Spleen (tissue), 11 donors: ENCODE measurements at regions not wholly inside any gene's neighbourhood (a gene's known extent, or its start where the extent isn't known, plus 50 kb on each side); places are given as distances from the start of the nearest gene placed in this dataset.
"Not testable (repeated sequence)": the region's sequence is repeated elsewhere in the genome, so short reads cannot be mapped to it uniquely, and the experiment has no call there.

Experiments used
- DNase-seq: peaks from one replicate; pipeline ENCODE4 v3.0.0-alpha.2; 2020
- H3K27ac ChIP-seq, 8 donors: fragments of 200-600 bp; sonication (generic) in 7 of 8; 1 replicate in 4 of 8; 2 replicates in 4 of 8; pipeline versions ENCODE4 v1.5.0 to v1.8.0; 2016 to 2021; ENCODE audit warnings: inconsistent platforms in 4 of 8, mild to moderate bottlenecking in 4 of 8, moderate library complexity in 1 of 8
- H3K27me3 ChIP-seq, 7 donors: fragments of 200-600 bp; sonication (generic) in 6 of 7; replicated peaks in 1 of 7; 1 replicate in 4 of 7; 2 replicates in 3 of 7; pipeline versions ENCODE4 v1.5.0 to v1.8.0; 2016 to 2021; ENCODE audit warnings: inconsistent platforms in 3 of 7, mild to moderate bottlenecking in 1 of 7
- H3K36me3 ChIP-seq, 6 donors: fragments of 200-600 bp; sonication (generic) in 5 of 6; 1 replicate in 4 of 6; 2 replicates in 2 of 6; pipeline versions ENCODE4 v1.5.0 to v1.8.0; 2016 to 2021; ENCODE audit warnings: inconsistent platforms in 2 of 6
- H3K4me1 ChIP-seq, 6 donors: fragments of 200-600 bp; sonication (generic) in 5 of 6; 1 replicate in 3 of 6; 2 replicates in 3 of 6; pipeline versions ENCODE4 v1.5.0 to v1.8.0; 2016 to 2021; ENCODE audit warnings: inconsistent platforms in 3 of 6
- H3K4me3 ChIP-seq, 8 donors: fragments of 200-600 bp; sonication (generic) in 7 of 8; 1 replicate in 4 of 8; 2 replicates in 4 of 8; pipeline versions ENCODE4 v1.5.0 to v1.8.0; 2016 to 2021; ENCODE audit warnings: inconsistent platforms in 4 of 8, mild to moderate bottlenecking in 4 of 8, moderate library complexity in 2 of 8
- H3K9me3 ChIP-seq, 8 donors: fragments of 200-600 bp; sonication (generic) in 7 of 8; 1 replicate in 4 of 8; 2 replicates in 4 of 8; pipeline versions ENCODE4 v1.5.0 to v1.8.0; 2016 to 2021; ENCODE audit warnings: inconsistent platforms in 4 of 8
- POLR2A ChIP-seq, 3 donors: fragments of 450-650 bp; IDR thresholded peaks; one replicate each; pipeline ENCODE4 v1.5.1; 2017; ENCODE audit warnings: antibody characterized with exemption in 3 of 3, mild to moderate bottlenecking in 1 of 3
- POLR2AphosphoS5 ChIP-seq, 3 donors: sonication (generic); formaldehyde crosslinking; IDR thresholded peaks; one replicate each; pipeline ENCODE4 v1.5.1; 2017; ENCODE audit warnings: antibody characterized with exemption in 3 of 3
- WGBS, 5 donors: extraction: QIAGEN DNeasy Blood & Tissue Kit in 3 of 5; methylation state at CpG; one replicate each; pipeline versions ENCODE4 v1.1.5 to v1.1.7; 2013 to 2018; 5-methylcytosine and 5-hydroxymethylcytosine counted together
- intact Hi-C: fragments of 100-400 bp; cut with DNase I; formaldehyde crosslinking; loops from one replicate; pipeline ENCODE4 v1.15.0; 2023; ENCODE audit warnings: low total_unique reads
- TF ChIP-seq, protein P1 (sequence below), 11 experiments: fragments of 200-600 bp in 7 of 11; fragments of 450-650 bp in 4 of 11; sonication (generic) in 4 of 11; IDR thresholded peaks in 8 of 11; conservative IDR thresholded peaks in 3 of 11; 1 replicate in 7 of 11; 2 replicates in 4 of 11; pipeline versions ENCODE4 v1.4.0 to v1.8.0; 2016 to 2021; ENCODE audit warnings: antibody characterized with exemption in 11 of 11, inconsistent platforms in 4 of 11, mild to moderate bottlenecking in 1 of 11
- donor health status: healthy with polysubstance abuse.
- donor health status: DM: no; HTN: no; CAD: no; lungs with moderate emphysema.
- donor health status: DM: no; HTN: no; CAD: no.
- donor health status: Bipolar disorder and iron deficiency.
- donor health status: healthy.
- donor health status: DM: no; HTN: no; CAD: no.
- donor health status: DM: yes; HTN: yes; CAD: no.

DNA sequence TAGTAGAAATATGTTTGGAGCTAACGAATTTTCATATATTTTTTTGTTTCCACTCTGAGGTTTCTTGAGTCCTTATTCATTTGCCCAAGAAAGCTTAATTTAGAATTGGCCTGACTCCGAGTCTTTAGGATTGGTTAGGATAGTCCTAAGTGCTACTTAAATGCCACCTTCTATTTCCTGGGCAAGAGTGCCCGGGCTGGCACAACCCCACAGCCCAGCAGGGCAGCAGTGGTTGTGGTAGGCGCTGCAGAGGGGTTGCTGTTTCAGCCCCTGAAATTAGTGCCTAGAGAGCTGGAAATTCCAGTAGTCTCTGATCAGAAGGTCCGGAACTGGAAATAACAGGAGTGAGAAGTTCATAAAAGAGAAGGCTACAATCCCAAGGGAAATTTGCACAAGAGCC, 139.4 kb upstream of the TENT5A start:
- intact Hi-C loops, result no loop called here
- Histone ChIP-seq H3K4me1 (no peaks in the 10 kb centered on the region), H3K36me3 (no peaks in the 10 kb centered on the region), H3K9me3 (no peaks in the 10 kb centered on the region), H3K4me3 (no peak overlapping the region), H3K27me3 (no peaks in the 10 kb centered on the region), H3K27ac (no peak overlapping the region)
- no peak for DNase-seq
- 73 to 89% (median 85%) methylated on average over 5 of the region's 5 CpGs for WGBS, 5 donors
- TF ChIP-seq POLR2A (IDR thresholded peaks at IDR 0.05), result no peak
- TF ChIP-seq, protein P1, sequence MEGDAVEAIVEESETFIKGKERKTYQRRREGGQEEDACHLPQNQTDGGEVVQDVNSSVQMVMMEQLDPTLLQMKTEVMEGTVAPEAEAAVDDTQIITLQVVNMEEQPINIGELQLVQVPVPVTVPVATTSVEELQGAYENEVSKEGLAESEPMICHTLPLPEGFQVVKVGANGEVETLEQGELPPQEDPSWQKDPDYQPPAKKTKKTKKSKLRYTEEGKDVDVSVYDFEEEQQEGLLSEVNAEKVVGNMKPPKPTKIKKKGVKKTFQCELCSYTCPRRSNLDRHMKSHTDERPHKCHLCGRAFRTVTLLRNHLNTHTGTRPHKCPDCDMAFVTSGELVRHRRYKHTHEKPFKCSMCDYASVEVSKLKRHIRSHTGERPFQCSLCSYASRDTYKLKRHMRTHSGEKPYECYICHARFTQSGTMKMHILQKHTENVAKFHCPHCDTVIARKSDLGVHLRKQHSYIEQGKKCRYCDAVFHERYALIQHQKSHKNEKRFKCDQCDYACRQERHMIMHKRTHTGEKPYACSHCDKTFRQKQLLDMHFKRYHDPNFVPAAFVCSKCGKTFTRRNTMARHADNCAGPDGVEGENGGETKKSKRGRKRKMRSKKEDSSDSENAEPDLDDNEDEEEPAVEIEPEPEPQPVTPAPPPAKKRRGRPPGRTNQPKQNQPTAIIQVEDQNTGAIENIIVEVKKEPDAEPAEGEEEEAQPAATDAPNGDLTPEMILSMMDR (IDR thresholded peaks at IDR 0.05 in 8 of 11, conservative IDR thresholded peaks at IDR 0.05 in 3 of 11), result no peak
- TF ChIP-seq POLR2AphosphoS5 (IDR thresholded peaks at IDR 0.05), result no peak

DNA sequence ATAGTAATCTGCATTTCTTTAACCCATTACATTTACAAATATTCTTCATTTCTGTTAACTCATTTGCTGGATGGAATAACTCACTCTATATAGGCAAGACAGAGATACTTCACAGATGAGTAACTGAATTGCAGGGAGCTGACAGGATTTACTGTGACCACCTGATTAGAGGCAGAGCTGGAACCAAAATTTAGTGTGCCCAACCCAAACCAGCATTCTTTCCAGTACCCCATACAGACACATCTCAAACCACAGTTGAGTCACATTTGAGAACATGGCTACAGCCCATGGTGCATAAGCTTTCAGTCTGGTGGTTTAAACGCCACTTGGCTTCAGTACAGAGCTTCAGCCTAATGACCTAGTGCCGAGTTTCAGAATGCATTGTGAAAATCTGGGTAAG, 138.4 kb upstream of the TENT5A start:
- H3K4me1 ChIP-seq, result no peaks in the 10 kb centered on the region
- DNase-seq, result no peak
- H3K36me3 ChIP-seq, result no peaks in the 10 kb centered on the region
- no peaks in the 10 kb centered on the region for H3K27me3 ChIP-seq
- intact Hi-C loops, result no loop called here
- no peaks in the 10 kb centered on the region for H3K9me3 ChIP-seq
- no peak overlapping the region for H3K4me3 ChIP-seq
- no peak overlapping the region for H3K27ac ChIP-seq
- 66 to 95% (median 80%) methylated on average over 2 of the region's 2 CpGs for WGBS, 5 donors
- TF ChIP-seq, protein P1 (IDR thresholded peaks at IDR 0.05 in 8 of 11, conservative IDR thresholded peaks at IDR 0.05 in 3 of 11), result no peak
- TF ChIP-seq POLR2AphosphoS5 (IDR thresholded peaks at IDR 0.05) (no peak), POLR2A (IDR thresholded peaks at IDR 0.05) (no peak)

DNA sequence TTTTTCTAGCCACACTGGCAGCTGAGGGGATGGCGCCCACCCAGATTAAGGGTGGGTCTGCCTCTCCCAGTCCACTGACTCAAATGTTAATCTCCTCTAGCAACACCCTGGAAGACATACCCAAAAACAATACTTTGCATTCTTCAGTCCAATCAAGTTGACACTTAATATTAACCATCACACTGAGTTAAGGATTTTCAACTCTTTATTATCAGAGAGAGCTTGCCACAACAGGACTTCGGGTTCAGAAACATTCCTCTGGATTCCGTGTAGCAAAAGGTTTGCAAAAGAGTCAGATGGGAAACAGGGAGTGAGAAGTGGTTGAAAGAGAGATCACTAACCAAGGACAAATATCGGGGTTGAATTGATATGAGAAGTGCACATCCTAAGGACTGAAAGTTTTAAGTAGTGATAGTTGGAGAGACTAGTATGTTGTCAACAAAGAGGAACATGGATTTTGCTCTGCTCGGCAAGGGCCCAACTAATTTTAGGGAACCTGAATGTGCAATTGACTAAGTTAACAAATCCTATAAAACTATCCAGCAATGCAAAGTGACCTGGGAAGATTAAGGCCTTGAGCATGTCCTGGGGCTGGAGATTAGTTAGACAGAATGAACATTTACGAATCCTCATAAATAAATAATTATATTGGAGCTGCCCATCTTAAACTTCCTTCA, 137.0 kb upstream of the TENT5A start:
- WGBS, 5 donors, result 74 to 85% (median 80%) methylated on average over 6 of the region's 6 CpGs
- DNase-seq, result no peak
- no peaks in the 10 kb centered on the region for H3K4me1 ChIP-seq
- H3K27ac ChIP-seq, result no peak overlapping the region
- H3K36me3 ChIP-seq, result no peaks in the 10 kb centered on the region
- no peaks in the 10 kb centered on the region for H3K27me3 ChIP-seq
- intact Hi-C loops, result no loop called here
- H3K4me3 ChIP-seq, result no peak overlapping the region
- TF ChIP-seq POLR2AphosphoS5 (IDR thresholded peaks at IDR 0.05) (no peak), POLR2A (IDR thresholded peaks at IDR 0.05) (no peak)
- TF ChIP-seq, protein P1 (IDR thresholded peaks at IDR 0.05 in 8 of 11, conservative IDR thresholded peaks at IDR 0.05 in 3 of 11), result no peak
- H3K9me3 ChIP-seq, result peaks cover 0 to 6% (median 0%) of the 10 kb centered on the region in 8 donors

DNA sequence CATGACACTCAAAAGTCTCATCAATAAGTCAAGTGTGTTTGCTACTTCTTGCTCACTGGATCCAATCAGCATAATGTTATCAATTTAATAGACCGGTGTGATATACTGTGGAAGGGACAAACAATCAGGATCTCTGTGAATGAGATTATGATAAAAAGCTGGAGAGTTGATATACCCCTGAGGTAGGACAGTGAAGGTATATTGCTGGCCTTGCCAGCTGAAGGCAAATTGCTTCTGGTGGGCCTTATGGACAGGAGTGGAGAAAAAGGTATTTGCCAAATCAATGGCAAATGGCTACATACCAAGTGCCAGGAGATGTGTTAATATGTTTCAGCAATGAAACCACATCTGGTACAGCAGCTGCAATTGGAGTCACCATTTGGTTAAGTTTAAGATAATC, 134.4 kb upstream of the TENT5A start:
- intact Hi-C loops, DNase-seq, H3K4me1 ChIP-seq, H3K36me3 ChIP-seq, H3K27ac ChIP-seq, H3K27me3 ChIP-seq, H3K9me3 ChIP-seq, H3K4me3 ChIP-seq: not testable (repeated sequence)
- WGBS, 5 donors, result 89 to 97% (median 94%) methylated on average over 1 of the region's 1 CpG

DNA sequence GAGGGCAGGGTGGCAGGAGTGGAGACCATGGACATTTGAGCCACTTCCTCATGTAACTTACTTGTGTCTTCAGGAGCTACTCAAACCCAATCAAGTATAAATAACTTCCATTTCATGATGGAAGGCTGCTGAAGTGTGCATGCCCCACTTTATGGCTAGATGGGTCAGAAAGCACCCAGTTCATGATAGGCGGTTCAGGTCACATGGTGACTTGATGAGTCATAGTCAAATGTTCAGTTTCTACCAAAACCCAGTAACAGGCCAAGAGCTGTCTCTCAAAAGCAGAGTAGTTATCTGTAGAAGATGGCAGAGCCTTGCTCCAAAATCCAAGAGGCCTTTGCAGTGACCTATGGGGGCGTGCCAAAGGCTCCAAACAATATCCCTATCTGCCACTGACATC, 133.7 kb upstream of the TENT5A start:
- Histone ChIP-seq H3K9me3 (peaks cover 0 to 6% (median 0%) of the 10 kb centered on the region in 8 donors), H3K27me3 (no peaks in the 10 kb centered on the region), H3K4me1 (no peaks in the 10 kb centered on the region), H3K36me3 (no peaks in the 10 kb centered on the region), H3K4me3 (no peak overlapping the region), H3K27ac (no peak overlapping the region)
- 54 to 87% (median 77%) methylated on average over 2 of the region's 2 CpGs for WGBS, 5 donors
- TF ChIP-seq, protein P1 (IDR thresholded peaks at IDR 0.05 in 8 of 11, conservative IDR thresholded peaks at IDR 0.05 in 3 of 11), result no peak
- TF ChIP-seq POLR2A (IDR thresholded peaks at IDR 0.05) (no peak), POLR2AphosphoS5 (IDR thresholded peaks at IDR 0.05) (no peak)
- intact Hi-C loops, result no loop called here
- no peak for DNase-seq
